Thyroid gland (tissue), 4 donors: ENCODE measurements at regions not wholly inside any gene's neighbourhood (a gene's known extent, or its start where the extent isn't known, plus 50 kb on each side); places are given as distances from the start of the nearest gene placed in this dataset.

ENCODE experiments used
- DNase-seq, 2 donors: peaks; one replicate each; pipeline ENCODE4 v3.0.0-alpha.2; 2019
- H3K27ac ChIP-seq, 3 donors: fragments of 200-600 bp; sonication (generic); 1 replicate in 2 of 3; 2 replicates in 1 of 3; pipeline ENCODE4 v1.5.1; 2016 to 2019; ENCODE audit warnings: mild to moderate bottlenecking in 1 of 3, moderate library complexity in 1 of 3
- H3K27me3 ChIP-seq: fragments of 200-600 bp; sonication (generic); one replicate; pipeline ENCODE4 v1.5.1; 2019
- H3K36me3 ChIP-seq, 2 donors: fragments of 200-600 bp; sonication (generic); one replicate each; pipeline ENCODE4 v1.5.1; 2016 to 2019
- H3K4me1 ChIP-seq, 2 donors: fragments of 200-600 bp; sonication (generic); one replicate each; pipeline ENCODE4 v1.5.1; 2017 to 2019
- H3K4me3 ChIP-seq, 3 donors: fragments of 200-600 bp; sonication (generic); replicated peaks in 1 of 3; 1 replicate in 2 of 3; 2 replicates in 1 of 3; pipeline ENCODE4 v1.5.1; 2016; ENCODE audit warnings: mild to moderate bottlenecking in 1 of 3
- H3K9me3 ChIP-seq: fragments of 200-600 bp; sonication (generic); one replicate; pipeline ENCODE4 v1.5.1; 2017
- CTCF ChIP-seq, 6 experiments: fragments of 200-600 bp in 3 of 6; fragments of 450-650 bp in 3 of 6; sonication (generic) in 3 of 6; IDR thresholded peaks; one replicate each; pipeline ENCODE4 v1.5.1; 2016 to 2019; ENCODE audit warnings: antibody characterized with exemption in 6 of 6, mild to moderate bottlenecking in 2 of 6, inconsistent platforms in 1 of 6, moderate library complexity in 1 of 6
- POLR2A ChIP-seq, 2 donors: fragments of 450-650 bp; IDR thresholded peaks; one replicate each; pipeline ENCODE4 v1.6.1; 2017; ENCODE audit warnings: antibody characterized with exemption in 2 of 2, mild to moderate bottlenecking in 2 of 2, moderate library complexity in 1 of 2
- whole genome bisulfite sequencing, 2 donors: methylation state at CpG; one replicate each; pipeline ENCODE4 v1.1.5; 2017; 5-methylcytosine and 5-hydroxymethylcytosine counted together
- intact Hi-C: fragments of 100-400 bp; cut with DNase I; formaldehyde crosslinking; loops from one replicate; pipeline ENCODE4 v1.15.1; 2023

- Histone ChIP-seq H3K27ac (no peak overlapping the region), H3K27me3 (no peaks in the 10 kb centered on the region), H3K9me3 (no peaks in the 10 kb centered on the region), H3K4me1 (no peaks in the 10 kb centered on the region), H3K4me3 (no peak overlapping the region), H3K36me3 (no peaks in the 10 kb centered on the region)
- intact Hi-C loops: no loop called here
- DNase-seq: no peak
- TF ChIP-seq POLR2A (IDR thresholded peaks at IDR 0.05): no peak
- TF ChIP-seq CTCF (IDR thresholded peaks at IDR 0.05): no peak
Observed at GRCh38 chr5:28544501-28544900, 1506.1 kb upstream of the CDH9 start.

GRCh38 chr5:28543473-28544098, 1505.2 kb upstream of the CDH9 start:
- TF ChIP-seq CTCF (IDR thresholded peaks at IDR 0.05) (no peak), POLR2A (IDR thresholded peaks at IDR 0.05) (no peak)
- H3K9me3 ChIP-seq: no peaks in the 10 kb centered on the region
- no peaks in the 10 kb centered on the region for H3K36me3 ChIP-seq
- no peak overlapping the region for H3K4me3 ChIP-seq
- H3K4me1 ChIP-seq: no peaks in the 10 kb centered on the region
- H3K27ac ChIP-seq: no peak overlapping the region
- intact Hi-C loops: no loop called here
- no peaks in the 10 kb centered on the region for H3K27me3 ChIP-seq
- no peak for DNase-seq

GRCh38 chr5:28542987-28543386, 1504.6 kb upstream of the CDH9 start:
- 37 to 39% methylated on average over 3 of the region's 3 CpGs for WGBS, 2 donors
- intact Hi-C loops: no loop called here
- no peaks in the 10 kb centered on the region for H3K36me3 ChIP-seq

GRCh38 chr5:28523888-28524635, 1485.7 kb upstream of the CDH9 start:
- Histone ChIP-seq H3K4me3 (no peak overlapping the region), H3K36me3 (no peaks in the 10 kb centered on the region), H3K27ac (no peak overlapping the region), H3K9me3 (no peaks in the 10 kb centered on the region), H3K4me1 (no peaks in the 10 kb centered on the region), H3K27me3 (no peaks in the 10 kb centered on the region)
- TF ChIP-seq POLR2A (IDR thresholded peaks at IDR 0.05) (no peak), CTCF (IDR thresholded peaks at IDR 0.05) (no peak)
- no peak for DNase-seq
- WGBS, 2 donors: 77 to 78% methylated on average over 4 of the region's 4 CpGs
- intact Hi-C loops: no loop called here

More at GRCh38 chr5:28542987-28543386, 1504.6 kb upstream of the CDH9 start:
- DNase-seq: no peak
- TF ChIP-seq CTCF (IDR thresholded peaks at IDR 0.05): no peak
- no peak for TF ChIP-seq POLR2A (IDR thresholded peaks at IDR 0.05)
- Histone ChIP-seq H3K9me3 (no peaks in the 10 kb centered on the region), H3K4me3 (no peak overlapping the region), H3K4me1 (no peaks in the 10 kb centered on the region), H3K27me3 (no peaks in the 10 kb centered on the region), H3K27ac (no peak overlapping the region)

GRCh38 chr5:28523416-28523815, 1485.0 kb upstream of the CDH9 start:
- Histone ChIP-seq H3K4me1 (no peaks in the 10 kb centered on the region), H3K27me3 (no peaks in the 10 kb centered on the region), H3K27ac (no peak overlapping the region), H3K36me3 (no peaks in the 10 kb centered on the region), H3K4me3 (no peak overlapping the region), H3K9me3 (no peaks in the 10 kb centered on the region)
- DNase-seq: no peak
- WGBS, 2 donors: 92 to 93% methylated on average over 1 of the region's 1 CpG
- intact Hi-C loops: no loop called here
- TF ChIP-seq POLR2A (IDR thresholded peaks at IDR 0.05): no peak
- TF ChIP-seq CTCF (IDR thresholded peaks at IDR 0.05): no peak
